CD1c-positive myeloid dendritic cell (primary cell): ENCODE measurements at regions not wholly inside any gene's neighbourhood (a gene's known extent, or its start where the extent isn't known, plus 50 kb on each side); places are given as distances from the start of the nearest gene placed in this dataset.
"Not testable (repeated sequence)": the region's sequence is repeated elsewhere in the genome, so short reads cannot be mapped to it uniquely, and the experiment has no call there.

Experiments
- DNase-seq: peaks from one replicate; pipeline ENCODE4 v3.0.0-alpha.2; 2016; ENCODE audit errors: extremely low spot score

- no peak for DNase-seq
Observed at GRCh38 chr14:37711831-37712475, 116.5 kb downstream of the TTC6 start.

- DNase-seq: not testable (repeated sequence)
Observed at GRCh38 chr14:37712476-37712860, 117.0 kb downstream of the TTC6 start.

- no peak for DNase-seq
Observed at GRCh38 chr14:37712976-37713431, 117.6 kb downstream of the TTC6 start.

GRCh38 chr14:37720131-37720530, 124.7 kb downstream of the TTC6 start:
- no peak for DNase-seq

DNA sequence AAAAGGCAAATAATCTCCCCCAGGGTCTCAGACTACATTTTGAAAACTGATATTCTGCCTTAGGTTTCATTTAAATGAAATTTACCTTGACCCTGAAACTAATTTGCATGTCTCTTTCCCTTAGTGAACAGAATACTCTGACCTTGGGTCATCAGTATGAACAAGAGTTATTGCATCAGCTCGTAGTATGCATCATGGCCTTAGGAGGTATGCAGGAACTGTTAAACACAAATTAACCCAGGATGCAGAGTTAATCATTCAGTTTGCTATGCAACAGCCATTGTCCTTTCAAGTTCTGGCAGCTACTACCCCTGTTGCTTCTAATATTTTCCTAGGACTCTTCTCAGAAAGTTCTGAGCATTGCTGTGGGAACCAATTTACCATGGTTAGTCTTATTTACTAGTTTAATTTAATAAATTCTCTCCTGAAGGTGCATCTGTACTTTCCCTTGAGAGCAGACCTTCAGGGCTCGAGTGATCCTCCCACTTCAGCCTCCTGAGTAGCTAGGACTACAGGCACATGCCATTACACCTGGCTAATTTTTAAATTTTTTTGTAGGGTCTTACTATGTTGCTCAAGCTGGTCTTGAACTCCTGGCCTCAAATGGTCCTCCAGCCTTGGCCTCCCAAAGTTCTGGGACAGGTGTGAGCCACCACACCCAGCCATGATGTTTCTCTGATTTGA, 126.7 kb downstream of the TTC6 start:
- no peak for DNase-seq

GRCh38 chr14:37723515-37723914, 128.1 kb downstream of the TTC6 start:
- DNase-seq: no peak

- DNase-seq: no peak
Observed at GRCh38 chr14:37726708-37727107, 131.3 kb downstream of the TTC6 start.

GRCh38 chr14:37729218-37729617, 133.8 kb downstream of the TTC6 start:
- DNase-seq: no peak

- no peak for DNase-seq
Observed at GRCh38 chr14:37731094-37731493, 135.7 kb downstream of the TTC6 start.

- no peak for DNase-seq
Observed at GRCh38 chr14:37745657-37746056, 150.2 kb downstream of the TTC6 start.

DNA sequence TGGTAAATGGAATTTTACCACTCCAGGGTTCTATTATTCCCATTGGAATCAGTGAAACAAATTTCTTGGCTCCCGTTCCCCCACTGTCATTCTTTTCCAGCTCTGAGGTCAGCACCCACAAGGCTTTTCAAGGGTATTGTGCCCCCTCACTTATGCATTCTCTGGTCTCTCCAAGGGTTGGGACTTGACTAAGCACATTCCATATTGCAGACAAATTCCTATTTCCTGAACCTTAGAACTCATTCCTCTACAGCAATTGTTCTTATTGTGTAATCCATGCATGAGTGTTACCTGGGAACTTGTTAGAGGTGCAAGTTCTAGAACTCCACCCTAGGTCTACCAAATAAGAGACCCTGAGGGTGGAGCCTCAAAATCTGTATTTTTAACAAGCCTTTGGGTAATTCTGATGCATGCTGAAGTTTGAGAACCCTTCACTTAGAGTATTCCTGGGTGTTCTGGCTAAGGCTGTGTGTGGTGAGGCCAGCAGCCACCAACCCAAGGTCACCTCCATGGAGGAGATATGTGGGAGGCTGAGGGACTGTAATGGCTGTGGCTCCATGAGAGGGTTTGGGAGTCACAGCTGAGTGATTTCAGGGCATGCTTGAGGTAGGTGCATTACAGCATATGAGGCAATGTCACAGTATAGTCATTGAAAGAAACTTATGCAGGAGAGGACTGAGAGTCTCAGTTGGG, 150.9 kb downstream of the TTC6 start:
- no peak for DNase-seq

DNA sequence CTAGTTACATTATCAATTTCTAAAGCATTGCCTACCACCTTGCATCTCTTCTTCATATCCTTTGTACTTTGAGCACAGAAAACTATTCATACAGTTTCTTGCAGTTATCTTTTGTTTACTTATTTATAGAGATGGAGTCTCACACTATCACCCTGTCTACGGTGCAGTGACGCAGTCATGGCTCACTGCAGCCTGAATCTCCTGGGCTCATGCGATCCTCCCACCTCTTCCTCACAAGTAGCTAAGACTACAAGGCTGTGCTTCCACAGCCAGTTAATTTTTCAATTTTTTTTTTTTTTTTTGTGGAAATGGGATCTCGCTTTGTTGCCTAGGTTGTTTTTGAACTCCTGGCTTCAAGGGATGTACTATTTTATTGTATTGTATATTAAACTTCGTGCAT, 158.0 kb downstream of the TTC6 start:
- no peak for DNase-seq

DNA sequence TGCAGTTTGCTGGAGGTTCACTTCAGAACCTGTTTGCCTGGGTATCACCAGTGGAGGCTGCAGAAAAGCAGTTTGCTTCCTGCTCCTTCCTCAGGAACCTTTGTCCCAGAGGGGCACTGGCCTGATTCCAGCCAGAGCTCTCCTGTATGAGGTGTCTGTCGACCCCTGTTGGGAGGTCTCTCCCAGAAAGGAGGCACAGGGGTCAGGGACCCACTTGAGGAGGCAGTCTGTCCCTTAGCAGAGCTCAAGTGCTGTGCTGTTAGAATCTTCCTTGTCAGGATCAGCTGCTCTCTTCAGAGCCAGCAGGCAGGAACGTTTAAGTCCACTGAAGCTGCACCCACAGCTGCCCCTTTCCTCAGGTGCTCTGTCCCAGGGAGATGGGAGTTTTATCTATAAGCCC, 164.8 kb downstream of the TTC6 start:
- not testable (repeated sequence) for DNase-seq

DNA sequence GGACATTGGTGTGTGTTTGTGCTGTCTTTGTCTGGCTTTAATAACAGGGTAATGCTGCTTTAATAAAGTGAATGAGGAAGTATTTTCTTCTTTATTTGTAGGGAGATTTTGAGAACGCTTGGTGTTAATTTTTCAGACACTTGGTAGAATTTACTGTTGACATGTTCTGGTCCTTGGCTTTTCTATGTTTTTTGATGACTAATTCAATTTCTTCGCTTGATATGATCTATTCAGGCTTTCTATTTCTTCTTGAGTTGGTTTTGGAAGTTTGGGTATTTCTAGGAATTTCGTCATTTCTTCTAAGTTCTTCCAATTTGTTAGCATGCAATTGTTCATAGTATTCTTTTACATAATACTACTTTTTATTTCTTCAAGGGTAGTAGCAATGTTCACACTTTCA, 167.8 kb downstream of the TTC6 start:
- no peak for DNase-seq

- DNase-seq: not testable (repeated sequence)
Observed at GRCh38 chr14:37772283-37772682, 176.9 kb downstream of the TTC6 start.

DNA sequence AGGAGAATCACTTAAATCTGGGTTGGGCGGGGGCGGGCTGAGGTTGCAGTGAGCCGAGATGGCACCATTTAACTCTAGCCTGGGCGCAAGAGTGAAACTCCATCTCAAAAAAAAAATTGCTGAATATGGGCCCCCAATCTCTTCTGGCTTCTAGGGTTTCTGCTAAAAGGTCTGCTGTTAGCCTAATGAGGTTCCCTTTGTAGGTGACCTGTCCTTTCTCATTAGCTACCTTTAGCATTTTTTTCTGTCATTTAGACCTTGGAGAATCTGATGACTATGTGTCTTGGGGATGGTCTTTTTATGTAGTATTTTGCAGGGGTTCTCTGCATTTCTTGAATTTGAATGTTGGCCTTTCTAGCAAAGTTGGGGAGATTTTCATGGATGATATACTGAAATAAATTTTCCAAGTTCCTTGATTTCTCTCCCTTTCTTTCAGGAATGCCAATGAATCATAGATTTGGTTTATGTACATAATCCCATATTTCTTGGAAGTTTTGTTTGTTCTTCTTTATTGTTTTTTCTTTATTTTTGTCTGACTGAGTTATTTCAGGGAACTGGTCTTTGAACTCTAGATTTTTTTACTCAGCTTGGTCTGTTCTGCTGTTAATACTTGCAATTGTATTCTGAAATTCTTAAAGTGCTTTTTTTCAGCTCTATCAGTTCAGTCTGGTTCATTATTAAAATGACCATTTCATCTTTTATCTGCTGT, 181.5 kb downstream of the TTC6 start:
- DNase-seq: no peak

DNA sequence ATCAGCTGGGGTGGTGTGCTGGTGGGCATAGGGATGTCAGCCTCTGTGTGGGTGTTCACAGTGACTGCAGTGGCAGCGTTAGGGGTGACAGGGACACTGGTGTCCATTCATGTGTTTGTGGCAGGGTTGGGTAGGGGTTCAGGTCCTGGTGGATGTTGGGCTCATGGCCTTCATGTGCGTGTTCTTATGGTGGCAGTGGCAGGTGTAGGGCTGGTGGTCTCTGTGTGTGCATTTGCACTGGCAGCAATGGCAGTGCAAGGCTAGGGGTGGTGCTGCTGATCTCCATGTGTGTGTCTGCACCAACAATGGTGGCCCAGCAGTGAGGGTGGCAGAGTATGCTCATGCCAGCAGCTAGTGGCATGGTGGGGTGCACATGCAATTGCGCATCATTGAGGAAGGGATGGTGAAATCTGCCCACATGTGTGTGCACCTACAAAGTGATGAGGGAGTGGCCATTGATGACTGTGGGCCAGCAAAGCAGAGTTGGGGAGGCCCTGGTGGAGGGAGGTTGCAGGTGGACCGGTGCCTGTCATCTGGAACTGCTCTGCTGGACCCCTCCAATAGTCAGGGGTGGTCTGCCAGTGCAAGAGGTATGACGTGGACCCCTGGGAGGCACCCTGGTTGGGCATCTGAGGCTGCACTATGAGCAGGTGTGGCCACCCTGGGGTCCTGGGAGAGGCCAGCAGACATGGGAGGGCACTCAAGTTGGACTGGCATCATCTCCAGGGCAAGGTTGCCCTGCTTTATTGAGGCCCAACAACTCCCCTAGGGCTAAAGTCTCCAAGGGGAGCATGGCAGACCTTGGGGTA, 182.9 kb downstream of the TTC6 start:
- no peak for DNase-seq

GRCh38 chr14:37779480-37779879, 184.1 kb downstream of the TTC6 start:
- DNase-seq: no peak

GRCh38 chr14:37780731-37781130, 185.3 kb downstream of the TTC6 start:
- not testable (repeated sequence) for DNase-seq

- DNase-seq: not testable (repeated sequence)
Observed at GRCh38 chr14:37784203-37784826, 188.9 kb downstream of the TTC6 start.

- DNase-seq: not testable (repeated sequence)
Observed at GRCh38 chr14:37784827-37785223, 189.4 kb downstream of the TTC6 start.
